ENCODE measurements at regions not wholly inside any gene's neighbourhood (a gene's known extent, or its start where the extent isn't known, plus 50 kb on each side); places are given as distances from the start of the nearest gene placed in this dataset.

GRCh38 chr7:97495487-97495886 lies 236.4 kb upstream of the TAC1 start:
- no peak for DNase-seq (ENCODE audit: extremely low spot score, unreplicated experiment)
- H3K4me1 Mint-ChIP-seq (ENCODE audit: unreplicated experiment), result no peaks in the 10 kb centered on the region
- no peak overlapping the region for H3K4me3 Mint-ChIP-seq
- no peaks in the 10 kb centered on the region for H3K36me3 Mint-ChIP-seq
- H3K9me3 Mint-ChIP-seq, result no peaks in the 10 kb centered on the region
- no peak for TF ChIP-seq CTCF (conservative IDR thresholded peaks at IDR 0.05)
- peaks cover 5% of the 10 kb centered on the region for H3K27me3 Mint-ChIP-seq
- H3K27ac Mint-ChIP-seq, result no peak overlapping the region

GRCh38 chr7:97499204-97499603 lies 232.7 kb upstream of the TAC1 start:
- Mint-ChIP-seq H3K4me3 (no peak overlapping the region), H3K4me1 (ENCODE audit: unreplicated experiment) (no peaks in the 10 kb centered on the region)
- DNase-seq (ENCODE audit: extremely low spot score, unreplicated experiment), result no peak

GRCh38 chr7:97503367-97504094 lies 228.4 kb upstream of the TAC1 start:
- H3K9me3 Mint-ChIP-seq, result no peaks in the 10 kb centered on the region
- H3K27me3 Mint-ChIP-seq, result peaks cover 5% of the 10 kb centered on the region
- H3K4me3 Mint-ChIP-seq, result no peak overlapping the region
- H3K4me1 Mint-ChIP-seq (ENCODE audit: unreplicated experiment), result no peaks in the 10 kb centered on the region
- H3K27ac Mint-ChIP-seq, result no peak overlapping the region
- H3K36me3 Mint-ChIP-seq, result no peaks in the 10 kb centered on the region
- no peak for DNase-seq (ENCODE audit: extremely low spot score, unreplicated experiment)
- TF ChIP-seq CTCF (conservative IDR thresholded peaks at IDR 0.05), result no peak

More at GRCh38 chr7:97499204-97499603, 232.7 kb upstream of the TAC1 start:
- no peaks in the 10 kb centered on the region for H3K9me3 Mint-ChIP-seq
- no peak overlapping the region for H3K27ac Mint-ChIP-seq
- peaks cover 5% of the 10 kb centered on the region for H3K27me3 Mint-ChIP-seq
- TF ChIP-seq CTCF (conservative IDR thresholded peaks at IDR 0.05), result peak; percentile 70
- no peaks in the 10 kb centered on the region for H3K36me3 Mint-ChIP-seq

- no peaks in the 10 kb centered on the region for H3K36me3 Mint-ChIP-seq
- no peak for DNase-seq (ENCODE audit: extremely low spot score, unreplicated experiment)
- no peak for TF ChIP-seq CTCF (conservative IDR thresholded peaks at IDR 0.05)
- no peak overlapping the region for H3K4me3 Mint-ChIP-seq
- H3K4me1 Mint-ChIP-seq (ENCODE audit: unreplicated experiment), result no peaks in the 10 kb centered on the region
- H3K9me3 Mint-ChIP-seq, result peaks cover 4% of the 10 kb centered on the region
- no peaks in the 10 kb centered on the region for H3K27me3 Mint-ChIP-seq
- H3K27ac Mint-ChIP-seq, result no peak overlapping the region
These were observed 225.2 kb upstream of the TAC1 start for GRCh38 chr7:97506728-97507127.

GRCh38 chr7:97512441-97513207 lies 219.3 kb upstream of the TAC1 start:
- no peaks in the 10 kb centered on the region for H3K4me1 Mint-ChIP-seq (ENCODE audit: unreplicated experiment)
- peaks cover 18% of the 10 kb centered on the region for H3K27me3 Mint-ChIP-seq
- no peaks in the 10 kb centered on the region for H3K36me3 Mint-ChIP-seq
- no peak overlapping the region for H3K27ac Mint-ChIP-seq
- peaks cover 4% of the 10 kb centered on the region for H3K9me3 Mint-ChIP-seq
- no peak for TF ChIP-seq CTCF (conservative IDR thresholded peaks at IDR 0.05)
- no peak for DNase-seq (ENCODE audit: extremely low spot score, unreplicated experiment)
- no peak overlapping the region for H3K4me3 Mint-ChIP-seq

All from type B pancreatic cell (in vitro differentiated cells).